HUES48 (cell line): ENCODE measurements at regions not wholly inside any gene's neighbourhood (a gene's known extent, or its start where the extent isn't known, plus 50 kb on each side); places are given as distances from the start of the nearest gene placed in this dataset.
"Not testable (repeated sequence)": the region's sequence is repeated elsewhere in the genome, so short reads cannot be mapped to it uniquely, and the experiment has no call there.

Experiments
- H3K27ac ChIP-seq: one replicate; pipeline ENCODE4 v1.7.0; 2013; ENCODE audit warnings: low read depth, low read length, inconsistent platforms
- H3K27me3 ChIP-seq: 2 replicates; pipeline ENCODE4 v1.6.1; 2013; ENCODE audit warnings: mild to moderate bottlenecking, low read length; ENCODE audit not compliant: control insufficient read depth, insufficient read depth
- H3K36me3 ChIP-seq: 2 replicates; pipeline ENCODE4 v1.6.1; 2013; ENCODE audit warnings: low read length; ENCODE audit not compliant: control insufficient read depth, insufficient read depth
- H3K4me1 ChIP-seq: 2 replicates; pipeline ENCODE4 v1.6.1; 2013; ENCODE audit warnings: mild to moderate bottlenecking, low read length; ENCODE audit not compliant: control insufficient read depth, insufficient read depth
- H3K4me3 ChIP-seq: 2 replicates; pipeline ENCODE4 v1.5.1; 2013; ENCODE audit warnings: mild to moderate bottlenecking, low read depth, low read length
- H3K9ac ChIP-seq: 2 replicates; pipeline ENCODE4 v1.6.1; 2013; ENCODE audit warnings: mild to moderate bottlenecking, low read depth, low read length, moderate library complexity
- H3K9me3 ChIP-seq: 2 replicates; pipeline ENCODE4 v1.6.1; 2013; ENCODE audit warnings: low read length; ENCODE audit not compliant: control insufficient read depth, insufficient read depth

GRCh38 chr9:18324928-18325745 is 148.8 kb upstream of the ADAMTSL1 start:
- Histone ChIP-seq H3K9me3 (no peaks in the 10 kb centered on the region), H3K36me3 (no peaks in the 10 kb centered on the region), H3K4me1 (no peaks in the 10 kb centered on the region), H3K27ac (no peak overlapping the region), H3K27me3 (no peaks in the 10 kb centered on the region), H3K4me3 (no peak overlapping the region), H3K9ac (no peak overlapping the region)

GRCh38 chr9:18325746-18326011 is 148.3 kb upstream of the ADAMTSL1 start:
- H3K27me3 ChIP-seq, H3K9ac ChIP-seq, H3K27ac ChIP-seq, H3K4me3 ChIP-seq, H3K9me3 ChIP-seq, H3K4me1 ChIP-seq, H3K36me3 ChIP-seq: not testable (repeated sequence)

- Histone ChIP-seq H3K27me3 (no peaks in the 10 kb centered on the region), H3K27ac (no peak overlapping the region)
These were observed 146.8 kb upstream of the ADAMTSL1 start for GRCh38 chr9:18327121-18327520.

GRCh38 chr9:18330401-18331309 is 143.3 kb upstream of the ADAMTSL1 start:
- H3K27ac ChIP-seq, result no peak overlapping the region
- no peak overlapping the region for H3K9ac ChIP-seq
- H3K4me3 ChIP-seq, result no peak overlapping the region
- H3K36me3 ChIP-seq, result no peaks in the 10 kb centered on the region
- no peaks in the 10 kb centered on the region for H3K27me3 ChIP-seq
- H3K9me3 ChIP-seq, result no peaks in the 10 kb centered on the region
- peaks cover 20% of the 10 kb centered on the region for H3K4me1 ChIP-seq

More at GRCh38 chr9:18327121-18327520, 146.8 kb upstream of the ADAMTSL1 start:
- no peak overlapping the region for H3K4me3 ChIP-seq
- H3K36me3 ChIP-seq, result no peaks in the 10 kb centered on the region
- H3K9ac ChIP-seq, result no peak overlapping the region
- no peaks in the 10 kb centered on the region for H3K9me3 ChIP-seq
- peaks cover 4% of the 10 kb centered on the region; the same call in 1 of the 2 replicates for H3K4me1 ChIP-seq

- H3K4me3 ChIP-seq, result no peak overlapping the region
- H3K4me1 ChIP-seq, result peaks cover 20% of the 10 kb centered on the region
- no peak overlapping the region for H3K9ac ChIP-seq
- H3K36me3 ChIP-seq, result no peaks in the 10 kb centered on the region
- H3K9me3 ChIP-seq, result no peaks in the 10 kb centered on the region
- H3K27me3 ChIP-seq, result no peaks in the 10 kb centered on the region
- no peak overlapping the region for H3K27ac ChIP-seq
These were observed 142.7 kb upstream of the ADAMTSL1 start for GRCh38 chr9:18331310-18331684.

- no peak overlapping the region for H3K27ac ChIP-seq
- H3K36me3 ChIP-seq, result no peaks in the 10 kb centered on the region
- H3K9ac ChIP-seq, result no peak overlapping the region
- H3K27me3 ChIP-seq, result no peaks in the 10 kb centered on the region
- no peak overlapping the region for H3K4me3 ChIP-seq
- H3K4me1 ChIP-seq, result peaks cover 20% of the 10 kb centered on the region
- no peaks in the 10 kb centered on the region for H3K9me3 ChIP-seq
These were observed 142.1 kb upstream of the ADAMTSL1 start for GRCh38 chr9:18331808-18332209.

- Histone ChIP-seq H3K9me3 (no peaks in the 10 kb centered on the region), H3K27me3 (no peaks in the 10 kb centered on the region), H3K36me3 (no peaks in the 10 kb centered on the region), H3K27ac (peak overlapping the region; percentile 52), H3K4me3 (no peak overlapping the region), H3K9ac (no peak overlapping the region), H3K4me1 (peaks cover 20% of the 10 kb centered on the region)
These were observed 140.8 kb upstream of the ADAMTSL1 start for GRCh38 chr9:18333157-18333556.

- Histone ChIP-seq H3K27ac (no peak overlapping the region), H3K4me1 (peaks cover 19% of the 10 kb centered on the region), H3K4me3 (no peak overlapping the region), H3K9ac (no peak overlapping the region), H3K27me3 (no peaks in the 10 kb centered on the region), H3K36me3 (no peaks in the 10 kb centered on the region), H3K9me3 (peaks cover 5% of the 10 kb centered on the region; the same call in 1 of the 2 replicates)
These were observed 138.1 kb upstream of the ADAMTSL1 start for GRCh38 chr9:18335825-18336224.

GRCh38 chr9:18338042-18338441 is 135.9 kb upstream of the ADAMTSL1 start:
- Histone ChIP-seq H3K9ac (no peak overlapping the region), H3K27ac (no peak overlapping the region), H3K27me3 (no peaks in the 10 kb centered on the region), H3K9me3 (peaks cover 8% of the 10 kb centered on the region; the same call in 1 of the 2 replicates), H3K4me3 (no peak overlapping the region), H3K4me1 (peaks cover 10% of the 10 kb centered on the region; the same call in 1 of the 2 replicates), H3K36me3 (no peaks in the 10 kb centered on the region)

- Histone ChIP-seq H3K4me3 (no peak overlapping the region), H3K36me3 (no peaks in the 10 kb centered on the region), H3K9me3 (peaks cover 8% of the 10 kb centered on the region; the same call in 1 of the 2 replicates), H3K27me3 (no peaks in the 10 kb centered on the region), H3K4me1 (no peaks in the 10 kb centered on the region), H3K9ac (no peak overlapping the region), H3K27ac (no peak overlapping the region)
These were observed 130.2 kb upstream of the ADAMTSL1 start for GRCh38 chr9:18343784-18344183.

- no peaks in the 10 kb centered on the region for H3K27me3 ChIP-seq
- no peaks in the 10 kb centered on the region for H3K9me3 ChIP-seq
- H3K9ac ChIP-seq, result no peak overlapping the region
- no peak overlapping the region for H3K27ac ChIP-seq
- no peaks in the 10 kb centered on the region for H3K36me3 ChIP-seq
- H3K4me3 ChIP-seq, result no peak overlapping the region
- H3K4me1 ChIP-seq, result no peaks in the 10 kb centered on the region
These were observed 127.2 kb upstream of the ADAMTSL1 start for GRCh38 chr9:18346745-18347144.
